WTC11 (cell line): ENCODE measurements at regions not wholly inside any gene's neighbourhood (a gene's known extent, or its start where the extent isn't known, plus 50 kb on each side); places are given as distances from the start of the nearest gene placed in this dataset.

Source experiments
- ATAC-seq: fragments of 200-7000 bp; cut with Tn5 transposase; 2 replicates; pipeline ENCODE4 v1.10.0; 2021; ENCODE audit warnings: mild to moderate bottlenecking, moderate library complexity
- CTCF ChIA-PET: fragments of 300-600 bp; sonication (Branson Sonifier 250); formaldehyde crosslinking; loops from one replicate; lab custom pipeline; 2021; ENCODE audit warnings: antibody characterized with exemption; lab: Charles Lee
- POLR2A ChIA-PET: fragments of 350-600 bp; sonication (Branson Sonifier 250); formaldehyde crosslinking; loops from one replicate; lab custom pipeline; 2021; ENCODE audit warnings: antibody characterized with exemption; lab: Charles Lee
- DNase-seq: peaks from one replicate; pipeline ENCODE4 v3.0.0; 2021; ENCODE audit warnings: low spot score
- H3K27ac Mint-ChIP-seq: 2 replicates; pipeline ENCODE4 v1.8.0; 2021; ENCODE audit warnings: mixed read lengths
- H3K27me3 Mint-ChIP-seq: 2 replicates; pipeline ENCODE4 v1.8.0; 2021; ENCODE audit warnings: low read depth, mild to moderate bottlenecking, moderate library complexity, mixed read lengths
- H3K36me3 Mint-ChIP-seq: 2 replicates; pipeline ENCODE4 v1.8.0; 2021; ENCODE audit warnings: mixed read lengths
- H3K4me1 Mint-ChIP-seq: 2 replicates; pipeline ENCODE4 v1.8.0; 2022; ENCODE audit warnings: mixed read lengths
- H3K4me3 Mint-ChIP-seq: 2 replicates; pipeline ENCODE4 v1.8.0; 2021; ENCODE audit warnings: mild to moderate bottlenecking, moderate library complexity, mixed read lengths
- H3K9me3 Mint-ChIP-seq: 2 replicates; pipeline ENCODE4 v1.8.0; 2021; ENCODE audit warnings: mixed read lengths
- ATF2 ChIP-seq: sonication (generic); formaldehyde crosslinking; IDR thresholded peaks from 2 replicates; pipeline ENCODE4 v1.8.1; 2022; ENCODE audit warnings: low read depth, missing genetic modification reagents, borderline replicate concordance
- CDX4 ChIP-seq: fragments of 250-450 bp; sonication (Bioruptor Pico); IDR thresholded peaks from 2 replicates; pipeline ENCODE4 v1.9.0; 2021; ENCODE audit warnings: moderate library complexity, mild to moderate bottlenecking, inconsistent platforms, borderline replicate concordance
- E2F1 ChIP-seq: sonication (generic); formaldehyde crosslinking; IDR thresholded peaks from 2 replicates; pipeline ENCODE4 v1.8.0; 2022; ENCODE audit warnings: mild to moderate bottlenecking, missing genetic modification reagents
- E2F4 ChIP-seq: sonication (generic); formaldehyde crosslinking; IDR thresholded peaks from 2 replicates; pipeline ENCODE4 v1.8.1; 2022; ENCODE audit warnings: low read depth, mild to moderate bottlenecking, moderate library complexity, missing genetic modification reagents, borderline replicate concordance
- ELF4 ChIP-seq: sonication (generic); formaldehyde crosslinking; IDR thresholded peaks from 2 replicates; pipeline ENCODE4 v1.8.1; 2022; ENCODE audit warnings: low read depth, mild to moderate bottlenecking, moderate library complexity, missing genetic modification reagents
- EMX1 ChIP-seq: fragments of 250-450 bp; sonication (Bioruptor Pico); IDR thresholded peaks from 2 replicates; pipeline ENCODE4 v1.8.0; 2021; ENCODE audit warnings: mild to moderate bottlenecking
- ERG ChIP-seq: fragments of 250-450 bp; sonication (Bioruptor Pico); IDR thresholded peaks from 2 replicates; pipeline ENCODE4 v1.8.0; 2021; ENCODE audit warnings: mild to moderate bottlenecking
- ETV6 ChIP-seq: sonication (generic); formaldehyde crosslinking; IDR thresholded peaks from 2 replicates; pipeline ENCODE4 v1.8.1; 2022; ENCODE audit warnings: mild to moderate bottlenecking, missing genetic modification reagents
- HMGXB4 ChIP-seq: sonication (generic); formaldehyde crosslinking; IDR thresholded peaks from 2 replicates; pipeline ENCODE4 v1.8.1; 2023; ENCODE audit warnings: mild to moderate bottlenecking, moderate library complexity, missing genetic modification reagents
- KAT7 ChIP-seq: sonication (generic); formaldehyde crosslinking; IDR thresholded peaks from 2 replicates; pipeline ENCODE4 v1.8.1; 2023; ENCODE audit warnings: missing genetic modification reagents, mild to moderate bottlenecking, borderline replicate concordance
- MXD4 ChIP-seq: fragments of 250-450 bp; sonication (Bioruptor Pico); IDR thresholded peaks from 2 replicates; pipeline ENCODE4 v1.8.0; 2021; ENCODE audit warnings: mild to moderate bottlenecking, moderate library complexity, borderline replicate concordance
- MYBL2 ChIP-seq: sonication (generic); formaldehyde crosslinking; IDR thresholded peaks from 2 replicates; pipeline ENCODE4 v1.8.1; 2023; ENCODE audit warnings: mild to moderate bottlenecking, moderate library complexity, missing genetic modification reagents
- NFATC4 ChIP-seq: fragments of 250-450 bp; sonication (Bioruptor Pico); IDR thresholded peaks from 2 replicates; pipeline ENCODE4 v1.9.0; 2021; ENCODE audit warnings: mild to moderate bottlenecking
- NFYB ChIP-seq: sonication (generic); formaldehyde crosslinking; conservative IDR thresholded peaks from 2 replicates; pipeline ENCODE4 v1.8.0; 2022; ENCODE audit warnings: low read depth, missing genetic modification reagents
- NR2C2 ChIP-seq: sonication (generic); formaldehyde crosslinking; IDR thresholded peaks from 2 replicates; pipeline ENCODE4 v1.8.0; 2022; ENCODE audit warnings: mild to moderate bottlenecking, missing genetic modification reagents
- NR3C1 ChIP-seq: sonication (generic); formaldehyde crosslinking; conservative IDR thresholded peaks from 2 replicates; pipeline ENCODE4 v1.8.1; 2023; ENCODE audit warnings: low read depth, mild to moderate bottlenecking, missing genetic modification reagents
- SMAD3 ChIP-seq: sonication (generic); formaldehyde crosslinking; IDR thresholded peaks from 2 replicates; pipeline ENCODE4 v1.8.0; 2022; ENCODE audit warnings: missing genetic modification reagents, mild to moderate bottlenecking, borderline replicate concordance
- TCF7 ChIP-seq: sonication (generic); formaldehyde crosslinking; IDR thresholded peaks from 2 replicates; pipeline ENCODE4 v1.8.0; 2022; ENCODE audit warnings: mild to moderate bottlenecking, low read depth, missing genetic modification reagents, moderate library complexity
- USF2 ChIP-seq: sonication (generic); formaldehyde crosslinking; IDR thresholded peaks from 2 replicates; pipeline ENCODE4 v1.8.1; 2023; ENCODE audit warnings: mild to moderate bottlenecking, missing genetic modification reagents, moderate library complexity
- ZMAT4 ChIP-seq: fragments of 250-450 bp; sonication (Bioruptor Pico); IDR thresholded peaks from 2 replicates; pipeline ENCODE4 v1.9.0; 2021; ENCODE audit warnings: mild to moderate bottlenecking
- ZNF138 ChIP-seq: sonication (generic); formaldehyde crosslinking; conservative IDR thresholded peaks from 2 replicates; pipeline ENCODE4 v1.8.1; 2022; ENCODE audit warnings: mild to moderate bottlenecking, moderate library complexity, missing genetic modification reagents
- ZNF232 ChIP-seq: sonication (generic); formaldehyde crosslinking; IDR thresholded peaks from 2 replicates; pipeline ENCODE4 v1.8.0; 2022; ENCODE audit warnings: mild to moderate bottlenecking, missing genetic modification reagents
- ZNF263 ChIP-seq: sonication (generic); formaldehyde crosslinking; IDR thresholded peaks from 2 replicates; pipeline ENCODE4 v1.8.1; 2022; ENCODE audit warnings: low read depth, mild to moderate bottlenecking, moderate library complexity, missing genetic modification reagents
- ZNF317 ChIP-seq: sonication (generic); formaldehyde crosslinking; IDR thresholded peaks from 2 replicates; pipeline ENCODE4 v1.8.1; 2023; ENCODE audit warnings: low read depth, mild to moderate bottlenecking, moderate library complexity, missing genetic modification reagents, borderline replicate concordance
- ZNF416 ChIP-seq: fragments of 250-450 bp; sonication (Bioruptor Pico); IDR thresholded peaks from 2 replicates; pipeline ENCODE4 v1.9.0; 2021; ENCODE audit warnings: mild to moderate bottlenecking, inconsistent platforms
- ZNF671 ChIP-seq: fragments of 250-450 bp; sonication (Bioruptor Pico); IDR thresholded peaks from 2 replicates; pipeline ENCODE4 v1.8.0; 2021; ENCODE audit warnings: mild to moderate bottlenecking

GRCh38 chr13:22198001-22198400 is 527.1 kb downstream of the FGF9 start (continued):
- TF ChIP-seq CDX4 (no peak), E2F4 (no peak), ZNF317 (CRISPR knock-in tag) (no peak), TCF7 (no peak), NR2C2 (CRISPR knock-in tag) (no peak), ZMAT4 (CRISPR knock-in tag) (no peak), ZNF263 (CRISPR knock-in tag) (no peak), E2F1 (CRISPR knock-in tag) (no peak), EMX1 (no peak), ATF2 (CRISPR knock-in tag) (no peak), KAT7 (CRISPR knock-in tag) (no peak)

GRCh38 chr13:22198641-22199217 is 527.9 kb downstream of the FGF9 start:
- CTCF ChIA-PET = no interaction called here
- no peaks in the 10 kb centered on the region for H3K36me3 Mint-ChIP-seq
- no peak for TF ChIP-seq NR3C1
- no peak for TF ChIP-seq HMGXB4
- TF ChIP-seq ERG (CRISPR knock-in tag) = no peak
- TF ChIP-seq NFYB (CRISPR knock-in tag) = no peak
- TF ChIP-seq ZNF671 (CRISPR knock-in tag) = no peak
- TF ChIP-seq ELF4 (CRISPR knock-in tag) = no peak
- no peak for TF ChIP-seq ZNF138 (CRISPR knock-in tag)
- TF ChIP-seq ZNF416 = no peak
- no peak for TF ChIP-seq ZNF232 (CRISPR knock-in tag)
- no peak for TF ChIP-seq SMAD3 (CRISPR knock-in tag)
- no peak for TF ChIP-seq KAT7 (CRISPR knock-in tag)
- no peak for TF ChIP-seq NFATC4 (CRISPR knock-in tag)
- TF ChIP-seq USF2 (CRISPR knock-in tag) = no peak
- TF ChIP-seq ETV6 (CRISPR knock-in tag) = no peak
- TF ChIP-seq MXD4 (CRISPR knock-in tag) = no peak
- TF ChIP-seq TCF7 = no peak
- no peak for TF ChIP-seq ZNF263 (CRISPR knock-in tag)
- TF ChIP-seq MYBL2 (CRISPR knock-in tag) = no peak
- TF ChIP-seq, all 79 proteins: peak for 0
- Mint-ChIP-seq H3K27me3 (no peaks in the 10 kb centered on the region), H3K9me3 (no peaks in the 10 kb centered on the region), H3K4me3 (no peak overlapping the region), H3K4me1 (peaks cover 38% of the 10 kb centered on the region), H3K27ac (no peak overlapping the region)
- POLR2A ChIA-PET = no interaction called here
- ATAC-seq (no peak), DNase-seq (no peak)
